ENCODE measurements at regions not wholly inside any gene's neighbourhood (a gene's known extent, or its start where the extent isn't known, plus 50 kb on each side); places are given as distances from the start of the nearest gene placed in this dataset.

- Histone ChIP-seq H3K9me3 (no peaks in the 10 kb centered on the region), H3K4me3 (no peak overlapping the region), H3K27ac (no peak overlapping the region), H3K4me1 (peaks cover 6% of the 10 kb centered on the region; the same call in 1 of the 3 replicates), H3K4me2 (no peak overlapping the region)
- CTCF ChIA-PET: interaction anchor here (0.7 to 1.3 kb wide), 2 partner anchors 23 to 30 kb away, joined by 3 to 4 read pairs; no protein-coding TSS in a partner anchor
- FAIRE-seq (no peak), ATAC-seq (0 out of 6 replicates have a peak, but pooled peaks of 1 of the 2 experiments have one; percentile 28), DNase-seq (ENCODE audit: low read depth in 1 of 2, low spot score in 1 of 2) (no peak)
- WGBS (ENCODE audit: missing lambda C conversion rate): no CpG with 5 or more reads among the region's 8 CpGs
- TF ChIP-seq CTCF (IDR thresholded peaks at IDR 0.05): no peak
- no peak for TF ChIP-seq RAD21 (conservative IDR thresholded peaks at IDR 0.05 in 1 of 2, IDR thresholded peaks at IDR 0.05 in 1 of 2)
- no peak for TF ChIP-seq RFX5 (IDR thresholded peaks at IDR 0.05)
- TF ChIP-seq CEBPB (IDR thresholded peaks at IDR 0.05): no peak
- no peak for TF ChIP-seq POLR2AphosphoS2 (conservative IDR thresholded peaks at IDR 0.05; ENCODE audit: low read length)
- TF ChIP-seq POLR2A (IDR thresholded peaks at IDR 0.05; ENCODE audit: low read length): no peak
- TF ChIP-seq FOSL2 (IDR thresholded peaks at IDR 0.05): no peak
- TF ChIP-seq FOSL2 (CRISPR knock-in tag; IDR thresholded peaks at IDR 0.05): no peak
- no peak for TF ChIP-seq SREBF2 (IDR thresholded peaks at IDR 0.05)
- TF ChIP-seq ELK1 (IDR thresholded peaks at IDR 0.05; ENCODE audit: low read depth, low read length): no peak
- no peak for TF ChIP-seq ZSCAN20 (CRISPR knock-in tag; IDR thresholded peaks at IDR 0.05)
- TF ChIP-seq MAFK (IDR thresholded peaks at IDR 0.05; ENCODE audit: partially characterized antibody): no peak
- TF ChIP-seq BHLHE40 (IDR thresholded peaks at IDR 0.05; ENCODE audit: low read depth, low read length): no peak
- POLR2A ChIA-PET: no interaction called here
Observed at GRCh38 chr4:1543561-1543960, 137.3 kb upstream of the NKX1-1 start.

GRCh38 chr4:1542516-1543320 is 136.5 kb upstream of the NKX1-1 start:
- Histone ChIP-seq H3K4me3 (no peak overlapping the region), H3K9me3 (no peaks in the 10 kb centered on the region), H3K4me1 (peaks cover 6% of the 10 kb centered on the region; the same call in 1 of the 3 replicates), H3K27ac (no peak overlapping the region), H3K4me2 (no peak overlapping the region)
- ChIA-PET CTCF (interaction anchor here (0.7 kb wide), 1 partner anchor 23 kb away, joined by 3 read pairs; no protein-coding TSS in a partner anchor), POLR2A (no interaction called here)
- ATAC-seq (no peak), FAIRE-seq (no peak), DNase-seq (ENCODE audit: low read depth in 1 of 2, low spot score in 1 of 2) (no peak)
- WGBS (ENCODE audit: missing lambda C conversion rate): 83% methylated on average over 19 of the region's 27 CpGs
- TF ChIP-seq CEBPB (IDR thresholded peaks at IDR 0.05) (peak; percentile 9 to 80; a peak in 3 of 4 replicates), SMC3 (IDR thresholded peaks at IDR 0.05) (no peak)

- WGBS (ENCODE audit: missing lambda C conversion rate): 73% methylated on average over 8 of the region's 10 CpGs
- ChIA-PET POLR2A (no interaction called here), CTCF (no interaction called here)
Observed at GRCh38 chr4:1542226-1542490, 135.9 kb upstream of the NKX1-1 start.

More at GRCh38 chr4:1542226-1542490, 135.9 kb upstream of the NKX1-1 start:
- no peak for ATAC-seq
- DNase-seq (ENCODE audit: low read depth in 1 of 2, low spot score in 1 of 2): no peak
- Histone ChIP-seq H3K4me3 (no peak overlapping the region), H3K9me3 (no peaks in the 10 kb centered on the region), H3K4me1 (peaks cover 6% of the 10 kb centered on the region; the same call in 1 of the 3 replicates), H3K27ac (no peak overlapping the region), H3K4me2 (no peak overlapping the region)
- no peak for FAIRE-seq
- TF ChIP-seq ZC3H11A (IDR thresholded peaks at IDR 0.05) (no peak), FOSL2 (IDR thresholded peaks at IDR 0.05) (no peak), FOSL2 (CRISPR knock-in tag; IDR thresholded peaks at IDR 0.05) (no peak), ZFP36 (IDR thresholded peaks at IDR 0.05; ENCODE audit: borderline replicate concordance, partially characterized antibody) (no peak), HEYL (CRISPR knock-in tag; IDR thresholded peaks at IDR 0.05) (no peak), HES2 (IDR thresholded peaks at IDR 0.05) (no peak), HMGXB4 (CRISPR knock-in tag; IDR thresholded peaks at IDR 0.05; ENCODE audit: borderline replicate concordance) (no peak), CEBPB (IDR thresholded peaks at IDR 0.05) (no peak), MAZ (IDR thresholded peaks at IDR 0.05; ENCODE audit: borderline replicate concordance, low read depth, low read length) (no peak), USF2 (IDR thresholded peaks at IDR 0.05) (no peak), POLR2A (IDR thresholded peaks at IDR 0.05; ENCODE audit: low read length) (no peak), EP300 (IDR thresholded peaks at IDR 0.05) (no peak), HOXA7 (CRISPR knock-in tag; IDR thresholded peaks at IDR 0.05) (no peak), CHD4 (IDR thresholded peaks at IDR 0.05; ENCODE audit: borderline replicate concordance) (no peak), E2F6 (IDR thresholded peaks at IDR 0.05; ENCODE audit: borderline replicate concordance, low read depth) (no peak), RNF2 (IDR thresholded peaks at IDR 0.05; ENCODE audit: borderline replicate concordance, low read depth) (no peak), KDM1A (IDR thresholded peaks at IDR 0.05; ENCODE audit: low read depth) (no peak)

Data from A549 (cell line).